PFSK-1 (cell line): ENCODE measurements at regions not wholly inside any gene's neighbourhood (a gene's known extent, or its start where the extent isn't known, plus 50 kb on each side); places are given as distances from the start of the nearest gene placed in this dataset.

Experiments
- POLR2AphosphoS5 ChIP-seq: IDR thresholded peaks from 2 replicates; pipeline ENCODE4 v1.6.1; 2012; ENCODE audit warnings: low read depth, mild to moderate bottlenecking, control low read depth, low read length, moderate library complexity
- TAF1 ChIP-seq: IDR thresholded peaks from 2 replicates; pipeline ENCODE4 v1.6.1; 2012; ENCODE audit warnings: low read length, control low read depth, borderline replicate concordance; ENCODE audit not compliant: insufficient read depth

DNA sequence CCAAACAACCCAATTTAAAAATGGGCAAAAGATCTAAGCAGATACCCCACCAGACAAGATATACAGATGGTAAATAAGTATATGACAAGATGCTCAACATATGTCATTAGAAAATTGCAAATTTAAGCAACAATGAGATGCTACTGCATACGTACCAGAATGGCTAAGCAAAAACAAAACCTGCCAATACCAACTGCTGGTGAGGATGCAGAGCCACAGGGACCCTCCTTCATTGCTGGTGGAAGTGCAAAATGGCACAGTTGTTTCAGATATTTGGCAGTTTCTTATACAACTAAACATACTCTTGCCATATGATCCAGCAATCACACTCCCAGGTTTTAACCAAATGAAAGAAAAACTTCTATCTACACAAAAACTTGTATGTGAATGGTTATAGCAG lies 178.9 kb downstream of the BARX1 start:
- TF ChIP-seq TAF1 (no peak), POLR2AphosphoS5 (no peak)
